HFF-Myc (cell line): ENCODE measurements at regions not wholly inside any gene's neighbourhood (a gene's known extent, or its start where the extent isn't known, plus 50 kb on each side); places are given as distances from the start of the nearest gene placed in this dataset.
"Not testable (repeated sequence)": the region's sequence is repeated elsewhere in the genome, so short reads cannot be mapped to it uniquely, and the experiment has no call there.

Experiments used
- DNase-seq: peaks from one replicate; pipeline ENCODE4 v3.0.0-alpha.2; 2011; ENCODE audit warnings: low read depth; ENCODE audit errors: extremely low read depth
- H3K4me3 ChIP-seq: replicated peaks from 2 replicates; pipeline ENCODE4 v1.5.1; 2011; ENCODE audit warnings: low read depth, mild to moderate bottlenecking, control low read depth, low read length

DNA sequence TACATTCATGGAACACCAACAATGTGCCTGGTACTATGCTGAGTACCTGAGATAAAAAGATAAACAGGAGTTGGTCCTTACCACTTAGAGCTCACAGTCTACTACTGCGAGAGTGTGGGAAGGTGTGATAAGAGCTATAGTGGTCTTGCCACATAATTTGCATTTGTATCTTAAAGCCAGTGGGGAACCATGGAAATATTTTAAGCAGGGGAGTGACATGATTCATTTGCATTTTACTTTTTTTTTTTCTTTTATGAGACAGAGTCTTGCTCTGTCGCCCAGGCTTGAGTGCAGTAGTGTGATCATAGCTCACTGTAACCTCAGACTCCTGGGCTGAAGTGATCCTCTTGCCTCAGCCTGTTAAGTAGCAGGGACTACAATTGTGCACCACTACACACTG is 53.6 kb downstream of the SRGAP2 start:
- H3K4me3 ChIP-seq, DNase-seq: not testable (repeated sequence)

DNA sequence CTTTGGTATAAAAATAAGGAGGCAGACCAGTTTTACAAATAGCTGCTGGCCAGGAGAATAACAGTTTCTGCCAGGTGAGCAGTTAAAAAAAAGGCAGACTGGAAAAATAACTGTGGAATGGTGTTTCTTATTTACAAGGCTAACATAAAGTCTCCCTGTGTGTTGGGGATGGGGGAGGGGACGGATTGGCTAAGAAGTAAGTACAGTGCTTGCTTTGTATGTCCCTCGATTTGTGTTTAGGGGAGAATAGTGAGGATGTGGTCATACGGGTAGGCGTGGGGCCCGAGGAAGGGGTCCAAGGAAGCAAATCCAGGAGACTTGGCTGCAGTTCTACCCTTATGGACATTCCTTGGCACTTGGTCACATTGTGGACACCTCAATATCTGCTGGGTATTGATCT is 58.1 kb downstream of the SRGAP2 start:
- not testable (repeated sequence) for H3K4me3 ChIP-seq, DNase-seq

DNA sequence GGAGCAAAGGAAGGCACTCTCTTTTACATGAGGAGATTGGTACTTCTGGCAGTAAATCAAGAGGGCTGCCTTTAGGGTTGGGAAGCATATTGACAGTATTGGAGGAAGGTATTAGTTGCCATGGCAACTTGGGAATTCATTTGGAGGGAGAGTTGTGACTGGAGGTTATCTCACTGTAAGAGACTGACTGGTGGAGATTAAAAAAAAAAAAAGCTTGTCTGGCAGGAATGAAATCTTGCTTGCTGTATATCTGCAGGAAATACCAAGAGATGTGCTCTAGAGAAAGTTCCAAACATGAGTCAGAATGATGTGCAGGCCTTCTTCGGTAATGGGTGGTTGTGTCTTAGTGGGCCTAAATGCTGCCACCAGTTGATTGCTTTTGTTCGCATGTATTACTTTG is 59.1 kb downstream of the SRGAP2 start:
- DNase-seq, H3K4me3 ChIP-seq: not testable (repeated sequence)

DNA sequence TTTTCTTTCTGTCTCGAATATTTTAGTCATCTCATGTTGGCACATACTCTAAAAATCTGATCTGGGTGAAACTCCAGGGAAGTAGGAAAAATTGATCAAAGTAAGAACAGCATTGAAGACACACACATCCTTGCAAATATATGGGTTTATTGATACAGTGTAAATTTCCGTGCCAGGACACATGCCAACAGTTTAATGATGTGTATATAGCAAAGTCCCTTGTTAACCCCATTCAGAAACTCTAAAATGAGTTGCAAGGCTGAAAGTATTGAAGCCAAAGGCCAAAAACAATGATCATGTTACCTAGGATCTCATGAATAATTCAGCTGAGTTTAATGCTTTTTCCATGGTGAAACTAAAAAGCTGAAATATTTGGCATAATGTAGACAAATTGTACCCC is 61.6 kb downstream of the SRGAP2 start:
- not testable (repeated sequence) for H3K4me3 ChIP-seq, DNase-seq

- not testable (repeated sequence) for DNase-seq, H3K4me3 ChIP-seq
Measured at GRCh38 chr1:206271153-206271552, 67.8 kb downstream of the SRGAP2 start.

DNA sequence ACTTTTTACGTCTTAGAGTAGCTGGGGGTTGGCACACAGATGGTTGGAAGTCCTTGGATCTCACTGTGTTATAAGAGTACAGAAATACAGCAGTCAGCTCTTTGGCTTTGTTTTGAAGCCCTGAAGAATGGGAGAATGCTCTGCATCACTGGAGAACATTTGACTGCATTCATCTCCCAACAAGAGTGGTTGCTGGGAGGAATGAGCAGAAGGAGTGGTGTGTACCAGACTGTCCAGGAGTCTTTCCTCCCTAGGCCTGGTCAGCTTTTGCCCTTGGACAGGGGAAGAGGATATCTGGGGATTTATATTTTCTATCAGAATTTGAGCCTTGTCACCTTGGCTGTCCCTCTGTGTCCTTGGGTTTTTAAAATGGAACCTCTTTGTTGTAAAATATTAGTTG is 69.8 kb downstream of the SRGAP2 start:
- not testable (repeated sequence) for H3K4me3 ChIP-seq, DNase-seq

DNA sequence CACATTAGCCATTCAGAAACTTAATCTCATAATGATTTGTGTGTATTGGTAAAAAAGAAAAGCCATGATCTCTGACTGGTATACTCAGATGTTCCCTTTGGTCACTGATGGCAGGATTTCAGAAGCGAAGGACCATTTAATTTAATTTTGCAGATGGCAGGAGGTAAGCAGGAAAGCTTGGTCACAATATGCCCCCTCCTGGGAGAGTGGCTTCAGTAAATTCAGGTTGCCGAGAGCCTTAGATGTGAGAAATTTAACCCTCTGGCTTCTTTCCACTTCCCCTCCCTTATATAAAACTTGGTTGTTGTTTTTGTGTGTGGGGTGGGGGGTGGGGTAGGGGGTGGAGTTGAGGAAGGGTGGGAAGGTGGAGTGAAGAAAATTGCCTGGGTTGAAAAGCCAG is 72.8 kb downstream of the SRGAP2 start:
- not testable (repeated sequence) for H3K4me3 ChIP-seq, DNase-seq

DNA sequence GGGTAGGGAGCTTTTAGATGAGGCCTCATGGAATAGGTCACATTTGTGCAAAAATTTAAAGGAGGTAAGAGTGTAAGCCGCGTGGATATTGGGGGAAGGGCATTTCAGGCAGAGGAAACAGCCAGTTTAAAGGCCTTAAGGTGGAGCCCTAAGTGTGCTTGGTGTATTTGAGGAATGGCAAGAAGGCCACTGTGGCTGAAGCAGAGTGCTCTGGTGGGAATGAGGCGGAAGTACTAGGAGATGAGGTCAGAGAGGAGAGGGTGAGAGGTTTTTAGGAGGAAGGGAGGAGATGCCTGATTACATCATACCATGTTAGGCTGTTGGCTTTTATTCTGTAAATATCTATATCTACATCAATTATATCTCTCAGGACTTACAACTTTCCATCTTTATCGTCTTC is 75.3 kb downstream of the SRGAP2 start:
- not testable (repeated sequence) for DNase-seq

DNA sequence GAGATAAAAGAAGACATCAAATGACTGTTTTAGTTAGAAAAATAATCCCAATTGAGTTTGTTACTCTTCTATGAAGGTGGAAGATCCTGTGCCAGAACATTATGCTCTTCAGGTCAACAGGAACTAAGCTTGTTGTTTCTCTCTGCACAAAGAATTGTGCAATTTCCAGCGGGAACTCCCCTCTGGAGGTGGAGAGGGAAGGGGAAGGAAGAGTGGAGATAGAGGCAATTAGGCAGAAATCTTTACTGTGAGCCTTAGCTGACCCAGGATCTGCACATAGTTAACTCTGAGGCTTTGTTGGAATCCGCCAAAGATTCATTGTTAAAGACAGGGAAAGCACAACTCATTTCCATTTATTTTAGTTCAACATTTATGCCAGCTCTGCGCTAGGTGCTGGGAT is 77.3 kb downstream of the SRGAP2 start:
- DNase-seq, H3K4me3 ChIP-seq: not testable (repeated sequence)

More for the DNA sequence above, 75.3 kb downstream of the SRGAP2 start:
- not testable (repeated sequence) for H3K4me3 ChIP-seq

DNA sequence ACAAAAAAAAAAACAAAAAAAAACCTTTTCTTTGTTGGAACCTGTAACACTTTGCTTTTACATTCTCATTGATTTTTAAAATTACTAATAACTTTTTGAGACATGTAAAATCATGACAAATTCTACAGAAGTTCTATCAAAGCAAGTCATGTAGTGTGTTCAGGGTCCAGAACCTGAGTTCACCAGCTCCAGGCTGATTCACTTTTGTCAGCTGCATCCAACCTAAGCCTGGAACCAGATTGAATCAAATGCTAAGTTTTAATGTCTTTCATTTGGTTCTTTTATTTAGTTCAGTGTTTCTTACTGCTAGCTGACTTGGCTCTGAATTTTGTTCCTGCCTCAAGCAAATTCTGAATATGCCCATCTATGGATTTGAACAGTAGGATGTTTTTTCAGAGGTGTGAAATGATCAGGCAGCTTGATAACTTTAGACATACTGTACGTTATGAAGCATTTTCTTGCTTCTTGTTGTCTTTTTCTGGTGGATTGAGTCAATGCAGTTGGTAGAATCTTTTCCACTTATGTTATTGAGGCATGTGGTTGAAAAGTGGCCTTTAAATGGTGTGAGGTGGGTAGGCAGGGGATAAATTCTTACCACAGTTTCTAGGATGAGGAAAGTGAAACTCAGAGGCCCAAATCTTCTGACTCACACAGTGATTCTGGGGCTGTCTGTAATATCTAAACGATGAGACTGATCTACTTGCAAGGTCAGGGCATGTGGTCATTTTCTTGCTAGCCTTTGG is 78.7 kb downstream of the SRGAP2 start:
- DNase-seq, H3K4me3 ChIP-seq: not testable (repeated sequence)

DNA sequence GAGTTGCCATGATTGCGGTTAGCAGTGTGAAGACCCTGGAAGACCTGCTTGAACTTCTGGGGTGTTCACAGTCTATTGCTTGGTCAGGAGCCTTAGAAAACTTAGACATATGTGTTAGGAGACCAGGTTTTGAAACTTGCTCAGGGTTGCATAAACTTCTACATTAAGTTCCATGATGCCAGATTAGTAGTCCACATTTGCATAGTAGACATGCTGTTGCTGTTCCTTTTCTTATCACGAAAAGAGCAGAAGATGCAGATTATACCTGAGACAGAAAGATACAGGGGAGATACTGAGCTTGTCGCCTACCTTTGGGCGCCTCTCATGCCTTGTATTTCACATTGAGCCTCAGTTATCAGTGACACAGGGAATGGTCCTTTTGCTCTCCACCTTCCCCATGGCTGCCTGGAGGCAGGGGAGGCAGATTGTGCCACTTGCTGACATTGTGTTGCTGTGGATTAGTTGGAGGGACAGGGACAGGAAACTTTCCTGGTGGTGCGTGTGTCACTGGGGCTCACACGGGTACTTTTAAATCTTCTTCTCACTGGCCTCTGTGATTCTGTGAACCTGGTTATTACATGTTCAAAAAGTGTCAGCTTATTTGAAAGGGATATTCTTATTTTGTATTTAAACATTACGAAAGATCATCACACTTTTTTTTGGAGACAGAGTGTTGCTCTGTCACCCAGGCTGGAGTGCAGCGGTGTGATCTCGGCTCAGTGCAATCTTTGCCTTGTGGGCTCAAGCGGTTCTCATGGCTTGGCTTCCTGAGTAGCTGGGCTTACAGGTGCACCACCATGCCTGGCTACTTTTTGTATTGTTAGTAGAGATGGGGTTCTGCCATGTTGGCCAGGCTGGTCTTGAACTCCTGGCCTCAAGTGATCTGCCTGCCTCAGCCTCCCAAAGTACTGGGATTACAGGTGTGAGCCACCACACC is 82.0 kb downstream of the SRGAP2 start:
- DNase-seq, H3K4me3 ChIP-seq: not testable (repeated sequence)

- DNase-seq, H3K4me3 ChIP-seq: not testable (repeated sequence)
Measured at GRCh38 chr1:206287759-206288158, 84.4 kb downstream of the SRGAP2 start.

- H3K4me3 ChIP-seq, DNase-seq: not testable (repeated sequence)
Measured at GRCh38 chr1:206288453-206288852, 85.1 kb downstream of the SRGAP2 start.

DNA sequence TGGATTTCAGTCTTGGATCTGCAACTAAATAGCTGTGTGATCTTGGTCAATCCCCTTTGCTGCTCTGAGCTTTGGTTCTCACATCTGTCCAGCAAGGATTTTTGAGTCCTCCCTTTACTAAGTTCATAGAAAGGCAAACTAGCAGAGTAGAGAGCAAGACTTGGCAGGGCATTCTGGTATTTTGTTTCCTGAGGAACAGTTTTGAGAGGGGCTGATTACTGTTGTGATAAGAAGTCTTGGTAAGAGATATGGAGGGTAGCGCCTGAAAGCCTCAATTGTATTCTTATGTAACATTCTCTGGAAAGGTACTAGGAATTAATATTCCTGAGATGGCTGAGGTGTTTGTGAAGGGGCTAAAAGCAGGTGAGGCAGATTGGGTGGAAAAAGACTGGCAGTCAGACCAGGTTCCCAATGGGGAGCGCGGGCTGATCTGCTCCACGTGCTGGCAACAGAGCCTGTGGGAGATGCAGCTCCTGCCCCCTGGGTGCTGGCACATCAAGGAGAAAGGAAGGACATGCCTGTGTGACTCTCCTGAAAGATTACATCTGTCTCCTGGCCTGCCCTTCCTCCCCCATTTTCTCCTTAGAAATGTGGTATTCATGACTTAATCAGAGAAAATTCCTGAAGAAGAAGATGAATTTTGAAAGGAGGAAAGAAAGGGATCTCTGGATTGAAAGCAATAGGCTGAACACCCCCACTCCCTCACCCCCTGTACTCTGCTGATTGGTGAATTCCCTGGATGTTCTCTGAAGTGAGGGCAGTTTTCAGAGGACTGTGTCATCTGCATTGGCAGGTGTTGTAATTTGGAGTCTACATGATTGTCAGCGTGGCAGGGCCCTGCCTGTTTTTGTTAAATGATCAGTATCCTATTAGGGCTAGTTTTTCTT is 94.0 kb downstream of the SRGAP2 start:
- not testable (repeated sequence) for DNase-seq, H3K4me3 ChIP-seq

GRCh38 chr1:206298032-206298392 is 94.7 kb downstream of the SRGAP2 start:
- not testable (repeated sequence) for DNase-seq, H3K4me3 ChIP-seq

- not testable (repeated sequence) for H3K4me3 ChIP-seq, DNase-seq
Measured at GRCh38 chr1:206299181-206299791, 95.9 kb downstream of the SRGAP2 start.

DNA sequence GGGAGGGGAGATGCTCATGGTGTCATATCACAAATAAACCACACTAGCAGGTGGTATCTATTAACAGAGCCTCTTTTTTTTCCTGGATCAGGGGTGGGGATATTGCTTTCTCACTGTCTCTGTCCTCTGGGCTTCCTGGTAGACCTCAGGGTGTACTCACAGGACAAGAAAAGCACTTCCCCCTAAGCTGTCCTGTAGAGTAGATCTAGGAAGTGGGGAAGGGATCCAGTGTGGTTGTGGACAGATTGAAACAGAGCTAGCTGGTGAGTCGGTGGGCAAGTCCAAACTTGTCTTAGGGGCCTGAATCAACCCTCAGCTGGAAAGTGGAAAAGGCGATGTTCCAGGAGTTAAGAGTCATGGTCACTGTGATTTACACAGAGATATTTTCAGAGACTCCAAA is 96.6 kb downstream of the SRGAP2 start:
- not testable (repeated sequence) for H3K4me3 ChIP-seq, DNase-seq

DNA sequence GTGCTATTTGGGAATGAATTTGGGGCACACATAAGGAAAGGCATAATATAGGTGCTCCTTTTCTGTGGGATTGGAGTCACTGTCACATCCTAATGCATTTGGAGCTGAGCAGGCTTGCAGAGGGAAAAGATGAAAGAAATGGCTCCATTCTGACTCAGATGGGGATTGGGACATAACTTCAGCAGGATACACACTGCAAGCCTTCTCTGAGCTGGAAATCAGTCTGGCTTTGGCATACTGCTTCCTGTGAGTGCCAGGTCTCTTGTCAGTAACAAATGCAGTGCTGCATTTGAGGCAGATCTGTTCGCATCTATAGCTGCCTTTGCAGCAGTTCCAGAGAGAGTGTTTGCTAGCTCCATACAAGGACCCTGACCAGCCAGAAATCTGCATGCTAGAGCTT is 98.7 kb downstream of the SRGAP2 start:
- DNase-seq, H3K4me3 ChIP-seq: not testable (repeated sequence)
